NCI-H2029 treated with DMSO at 0.1 percent for 48 hours (cell line): ENCODE measurements at regions not wholly inside any gene's neighbourhood (a gene's known extent, or its start where the extent isn't known, plus 50 kb on each side); places are given as distances from the start of the nearest gene placed in this dataset.

ENCODE experiments used
- DNase-seq: peaks from one replicate; lab custom pipeline; 2025; lab: John Stamatoyannopoulos, UW

- DNase-seq = no peak
Observed at GRCh38 chr9:79985772-79986171, 414.0 kb downstream of the TLE4 start.

- no peak for DNase-seq
Observed at GRCh38 chr9:79985264-79985663, 413.5 kb downstream of the TLE4 start.

GRCh38 chr9:79984429-79985067, 412.8 kb downstream of the TLE4 start:
- DNase-seq = peak; percentile 25

- DNase-seq = no peak
Observed at GRCh38 chr9:79980432-79980831, 408.7 kb downstream of the TLE4 start.

GRCh38 chr9:79977510-79978197, 405.9 kb downstream of the TLE4 start:
- DNase-seq = peak; percentile 30

- peak; percentile 34 for DNase-seq
Observed at GRCh38 chr9:79977074-79977435, 405.3 kb downstream of the TLE4 start.

GRCh38 chr9:79976257-79977073, 404.7 kb downstream of the TLE4 start:
- DNase-seq = peak; percentile 76

GRCh38 chr9:79975621-79976256, 404.0 kb downstream of the TLE4 start:
- no peak for DNase-seq

GRCh38 chr9:79974806-79975422, 403.1 kb downstream of the TLE4 start:
- peak; percentile 29 for DNase-seq

- no peak for DNase-seq
Observed at GRCh38 chr9:79973627-79974026, 401.9 kb downstream of the TLE4 start.

- peak; percentile 15 for DNase-seq
Observed at GRCh38 chr9:79970146-79970425, 398.3 kb downstream of the TLE4 start.

GRCh38 chr9:79969393-79970145, 397.8 kb downstream of the TLE4 start:
- peak; percentile 36 for DNase-seq

- DNase-seq = no peak
Observed at GRCh38 chr9:79968533-79968932, 396.8 kb downstream of the TLE4 start.

GRCh38 chr9:79962836-79963235, 391.1 kb downstream of the TLE4 start:
- no peak for DNase-seq

- DNase-seq = no peak
Observed at GRCh38 chr9:79962150-79962549, 390.4 kb downstream of the TLE4 start.

- DNase-seq = no peak
Observed at GRCh38 chr9:79955300-79955699, 383.5 kb downstream of the TLE4 start.

GRCh38 chr9:79953908-79954307, 382.1 kb downstream of the TLE4 start:
- no peak for DNase-seq

GRCh38 chr9:79952401-79952800, 380.6 kb downstream of the TLE4 start:
- DNase-seq = no peak

GRCh38 chr9:79946712-79947111, 374.9 kb downstream of the TLE4 start:
- DNase-seq = no peak

- no peak for DNase-seq
Observed at GRCh38 chr9:79945495-79945894, 373.7 kb downstream of the TLE4 start.

GRCh38 chr9:79945016-79945415, 373.3 kb downstream of the TLE4 start:
- DNase-seq = no peak

GRCh38 chr9:79940919-79941318, 369.2 kb downstream of the TLE4 start:
- no peak for DNase-seq
